GM12878 (cell line): ENCODE measurements at regions not wholly inside any gene's neighbourhood (a gene's known extent, or its start where the extent isn't known, plus 50 kb on each side); places are given as distances from the start of the nearest gene placed in this dataset.

Experiments
- BCL11A ChIP-seq: IDR thresholded peaks from 2 replicates; pipeline ENCODE4 v1.6.1; 2011; ENCODE audit warnings: low read depth, low read length
- CUX1 ChIP-seq: IDR thresholded peaks from 2 replicates; pipeline ENCODE4 v1.6.1; 2012; ENCODE audit warnings: improper control_type of control experiment, low read depth, low read length; ENCODE audit not compliant: insufficient replicate concordance
- FOXM1 ChIP-seq: IDR thresholded peaks from 2 replicates; pipeline ENCODE4 v1.6.1; 2012; ENCODE audit warnings: low read depth, mild to moderate bottlenecking, inconsistent platforms, low read length, moderate library complexity
- GATAD2B ChIP-seq: fragments of 450-650 bp; conservative IDR thresholded peaks from 2 replicates; pipeline ENCODE4 v1.6.1; 2017; ENCODE audit warnings: low read depth, mild to moderate bottlenecking, moderate library complexity
- NKRF ChIP-seq: fragments of 450-650 bp; conservative IDR thresholded peaks from 2 replicates; pipeline ENCODE4 v1.6.1; 2017; ENCODE audit warnings: mild to moderate bottlenecking, moderate library complexity
- NR2C2 ChIP-seq: IDR thresholded peaks from 2 replicates; pipeline ENCODE4 v1.6.1; 2011; ENCODE audit warnings: borderline replicate concordance, low read depth; ENCODE audit not compliant: control insufficient read depth, insufficient read length
- NRF1 ChIP-seq: conservative IDR thresholded peaks from 2 replicates; pipeline ENCODE4 v1.6.1; 2011; ENCODE audit warnings: mild to moderate bottlenecking, low read depth, low read length, improper control_type of control experiment
- RUNX3 ChIP-seq: IDR thresholded peaks from 2 replicates; pipeline ENCODE4 v1.6.1; 2012; ENCODE audit warnings: low read length, inconsistent platforms
- SREBF2 ChIP-seq: IDR thresholded peaks from 2 replicates; pipeline ENCODE4 v1.6.1; 2012; ENCODE audit warnings: mild to moderate bottlenecking, low read length
- TCF3 ChIP-seq: IDR thresholded peaks from 2 replicates; pipeline ENCODE4 v1.6.1; 2012; ENCODE audit warnings: low read depth, mild to moderate bottlenecking, low read length, borderline replicate concordance; ENCODE audit not compliant: insufficient read depth
- YBX1 ChIP-seq: fragments of 450-650 bp; IDR thresholded peaks from 2 replicates; pipeline ENCODE4 v1.6.1; 2016; ENCODE audit warnings: antibody characterized with exemption
- ZBED1 ChIP-seq: IDR thresholded peaks from 2 replicates; pipeline ENCODE4 v1.6.1; 2016; ENCODE audit warnings: borderline replicate concordance
- ZNF207 ChIP-seq: fragments of 450-650 bp; IDR thresholded peaks from 2 replicates; pipeline ENCODE4 v1.6.1; 2014; ENCODE audit warnings: antibody characterized with exemption, mild to moderate bottlenecking, borderline replicate concordance
- ZNF384 ChIP-seq: IDR thresholded peaks from 2 replicates; pipeline ENCODE4 v1.6.1; 2012; ENCODE audit warnings: low read depth, mild to moderate bottlenecking, low read length, improper control_type of control experiment, borderline replicate concordance
- ZZZ3 ChIP-seq: IDR thresholded peaks from 2 replicates; pipeline ENCODE4 v1.6.1; 2011; ENCODE audit warnings: low read depth; ENCODE audit not compliant: control insufficient read depth, insufficient read length
- TF ChIP-seq, protein P1 (sequence below): fragments of 450-650 bp; IDR thresholded peaks from 2 replicates; pipeline ENCODE4 v1.6.1; 2018; ENCODE audit warnings: mild to moderate bottlenecking, low read depth, moderate library complexity; ENCODE audit not compliant: partially characterized antibody
- TF ChIP-seq, protein P2 (sequence below): fragments of 150-350 bp; IDR thresholded peaks from 2 replicates; pipeline ENCODE4 v1.6.1; 2016; ENCODE audit warnings: low read depth, low read length

GRCh38 chr13:22061806-22062391, 391.0 kb downstream of the FGF9 start (continued):
- peak; percentile 48 for TF ChIP-seq CUX1
- no peak for TF ChIP-seq SREBF2
- no peak for TF ChIP-seq NKRF
- TF ChIP-seq FOXM1 = no peak; the same call in 1 of the 2 replicates
- TF ChIP-seq BCL11A = peak; percentile 70
- TF ChIP-seq GATAD2B = 0 out of 2 replicates have a peak, but pooled peaks have one; percentile 17
- no peak for TF ChIP-seq ZBED1
- no peak for TF ChIP-seq YBX1
- TF ChIP-seq RUNX3 = peak; percentile 77
- TF ChIP-seq, protein P1, sequence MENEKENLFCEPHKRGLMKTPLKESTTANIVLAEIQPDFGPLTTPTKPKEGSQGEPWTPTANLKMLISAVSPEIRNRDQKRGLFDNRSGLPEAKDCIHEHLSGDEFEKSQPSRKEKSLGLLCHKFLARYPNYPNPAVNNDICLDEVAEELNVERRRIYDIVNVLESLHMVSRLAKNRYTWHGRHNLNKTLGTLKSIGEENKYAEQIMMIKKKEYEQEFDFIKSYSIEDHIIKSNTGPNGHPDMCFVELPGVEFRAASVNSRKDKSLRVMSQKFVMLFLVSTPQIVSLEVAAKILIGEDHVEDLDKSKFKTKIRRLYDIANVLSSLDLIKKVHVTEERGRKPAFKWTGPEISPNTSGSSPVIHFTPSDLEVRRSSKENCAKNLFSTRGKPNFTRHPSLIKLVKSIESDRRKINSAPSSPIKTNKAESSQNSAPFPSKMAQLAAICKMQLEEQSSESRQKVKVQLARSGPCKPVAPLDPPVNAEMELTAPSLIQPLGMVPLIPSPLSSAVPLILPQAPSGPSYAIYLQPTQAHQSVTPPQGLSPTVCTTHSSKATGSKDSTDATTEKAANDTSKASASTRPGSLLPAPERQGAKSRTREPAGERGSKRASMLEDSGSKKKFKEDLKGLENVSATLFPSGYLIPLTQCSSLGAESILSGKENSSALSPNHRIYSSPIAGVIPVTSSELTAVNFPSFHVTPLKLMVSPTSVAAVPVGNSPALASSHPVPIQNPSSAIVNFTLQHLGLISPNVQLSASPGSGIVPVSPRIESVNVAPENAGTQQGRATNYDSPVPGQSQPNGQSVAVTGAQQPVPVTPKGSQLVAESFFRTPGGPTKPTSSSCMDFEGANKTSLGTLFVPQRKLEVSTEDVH = no peak
- TF ChIP-seq, protein P2, sequence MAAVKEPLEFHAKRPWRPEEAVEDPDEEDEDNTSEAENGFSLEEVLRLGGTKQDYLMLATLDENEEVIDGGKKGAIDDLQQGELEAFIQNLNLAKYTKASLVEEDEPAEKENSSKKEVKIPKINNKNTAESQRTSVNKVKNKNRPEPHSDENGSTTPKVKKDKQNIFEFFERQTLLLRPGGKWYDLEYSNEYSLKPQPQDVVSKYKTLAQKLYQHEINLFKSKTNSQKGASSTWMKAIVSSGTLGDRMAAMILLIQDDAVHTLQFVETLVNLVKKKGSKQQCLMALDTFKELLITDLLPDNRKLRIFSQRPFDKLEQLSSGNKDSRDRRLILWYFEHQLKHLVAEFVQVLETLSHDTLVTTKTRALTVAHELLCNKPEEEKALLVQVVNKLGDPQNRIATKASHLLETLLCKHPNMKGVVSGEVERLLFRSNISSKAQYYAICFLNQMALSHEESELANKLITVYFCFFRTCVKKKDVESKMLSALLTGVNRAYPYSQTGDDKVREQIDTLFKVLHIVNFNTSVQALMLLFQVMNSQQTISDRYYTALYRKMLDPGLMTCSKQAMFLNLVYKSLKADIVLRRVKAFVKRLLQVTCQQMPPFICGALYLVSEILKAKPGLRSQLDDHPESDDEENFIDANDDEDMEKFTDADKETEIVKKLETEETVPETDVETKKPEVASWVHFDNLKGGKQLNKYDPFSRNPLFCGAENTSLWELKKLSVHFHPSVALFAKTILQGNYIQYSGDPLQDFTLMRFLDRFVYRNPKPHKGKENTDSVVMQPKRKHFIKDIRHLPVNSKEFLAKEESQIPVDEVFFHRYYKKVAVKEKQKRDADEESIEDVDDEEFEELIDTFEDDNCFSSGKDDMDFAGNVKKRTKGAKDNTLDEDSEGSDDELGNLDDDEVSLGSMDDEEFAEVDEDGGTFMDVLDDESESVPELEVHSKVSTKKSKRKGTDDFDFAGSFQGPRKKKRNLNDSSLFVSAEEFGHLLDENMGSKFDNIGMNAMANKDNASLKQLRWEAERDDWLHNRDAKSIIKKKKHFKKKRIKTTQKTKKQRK = no peak
- TF ChIP-seq ZNF207 = 0 out of 2 replicates have a peak, but pooled peaks have one; percentile 32
- TF ChIP-seq NR2C2 = no peak
- TF ChIP-seq ZZZ3 = no peak
- 0 out of 2 replicates have a peak, but pooled peaks have one; percentile 11 for TF ChIP-seq TCF3
- no peak for TF ChIP-seq NRF1
- peak; percentile 63; the same call in 1 of the 2 replicates for TF ChIP-seq ZNF384
